Gastroesophageal sphincter (tissue), 3 donors: ENCODE measurements at regions not wholly inside any gene's neighbourhood (a gene's known extent, or its start where the extent isn't known, plus 50 kb on each side); places are given as distances from the start of the nearest gene placed in this dataset.

ENCODE experiments used
- POLR2A ChIP-seq, 2 donors: fragments of 450-650 bp; IDR thresholded peaks; one replicate each; pipeline ENCODE4 v1.6.1; 2017; ENCODE audit warnings: antibody characterized with exemption in 2 of 2, mild to moderate bottlenecking in 2 of 2, moderate library complexity in 1 of 2
- POLR2AphosphoS5 ChIP-seq: sonication (generic); formaldehyde crosslinking; IDR thresholded peaks from one replicate; pipeline ENCODE4 v1.6.1; 2017; ENCODE audit warnings: antibody characterized with exemption
- TF ChIP-seq, protein P1 (sequence below), 4 experiments: fragments of 200-600 bp in 2 of 4; fragments of 450-650 bp in 2 of 4; sonication (generic) in 1 of 4; IDR thresholded peaks; one replicate each; pipeline ENCODE4 v1.5.1; 2017 to 2019; ENCODE audit warnings: antibody characterized with exemption in 4 of 4, mild to moderate bottlenecking in 2 of 4, moderate library complexity in 2 of 4

DNA sequence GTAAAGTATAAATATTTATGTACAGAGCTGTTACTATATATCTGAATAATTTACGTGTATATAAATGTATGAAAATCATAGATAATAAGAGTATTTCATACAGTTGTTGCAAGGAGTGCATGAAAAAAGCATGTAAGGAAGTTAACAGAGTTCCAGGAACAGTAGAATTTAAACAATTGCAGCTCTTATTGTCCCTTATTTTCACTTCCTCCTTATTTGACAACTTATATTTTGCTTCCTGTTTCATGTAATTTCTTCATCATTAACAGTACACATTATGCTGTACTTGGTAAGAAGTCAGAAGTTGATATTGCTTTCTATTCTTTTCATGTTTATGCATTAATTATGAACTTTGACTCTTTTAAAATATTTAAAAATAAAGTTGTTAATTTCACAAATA lies 681.5 kb downstream of the LRRIQ3 start:
- TF ChIP-seq, protein P1, sequence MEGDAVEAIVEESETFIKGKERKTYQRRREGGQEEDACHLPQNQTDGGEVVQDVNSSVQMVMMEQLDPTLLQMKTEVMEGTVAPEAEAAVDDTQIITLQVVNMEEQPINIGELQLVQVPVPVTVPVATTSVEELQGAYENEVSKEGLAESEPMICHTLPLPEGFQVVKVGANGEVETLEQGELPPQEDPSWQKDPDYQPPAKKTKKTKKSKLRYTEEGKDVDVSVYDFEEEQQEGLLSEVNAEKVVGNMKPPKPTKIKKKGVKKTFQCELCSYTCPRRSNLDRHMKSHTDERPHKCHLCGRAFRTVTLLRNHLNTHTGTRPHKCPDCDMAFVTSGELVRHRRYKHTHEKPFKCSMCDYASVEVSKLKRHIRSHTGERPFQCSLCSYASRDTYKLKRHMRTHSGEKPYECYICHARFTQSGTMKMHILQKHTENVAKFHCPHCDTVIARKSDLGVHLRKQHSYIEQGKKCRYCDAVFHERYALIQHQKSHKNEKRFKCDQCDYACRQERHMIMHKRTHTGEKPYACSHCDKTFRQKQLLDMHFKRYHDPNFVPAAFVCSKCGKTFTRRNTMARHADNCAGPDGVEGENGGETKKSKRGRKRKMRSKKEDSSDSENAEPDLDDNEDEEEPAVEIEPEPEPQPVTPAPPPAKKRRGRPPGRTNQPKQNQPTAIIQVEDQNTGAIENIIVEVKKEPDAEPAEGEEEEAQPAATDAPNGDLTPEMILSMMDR (IDR thresholded peaks at IDR 0.05): no peak
- TF ChIP-seq POLR2AphosphoS5: no peak
- no peak for TF ChIP-seq POLR2A (IDR thresholded peaks at IDR 0.05)
